ENCODE measurements at regions not wholly inside any gene's neighbourhood (a gene's known extent, or its start where the extent isn't known, plus 50 kb on each side); places are given as distances from the start of the nearest gene placed in this dataset.
"Not testable (repeated sequence)": the region's sequence is repeated elsewhere in the genome, so short reads cannot be mapped to it uniquely, and the experiment has no call there.

DNA sequence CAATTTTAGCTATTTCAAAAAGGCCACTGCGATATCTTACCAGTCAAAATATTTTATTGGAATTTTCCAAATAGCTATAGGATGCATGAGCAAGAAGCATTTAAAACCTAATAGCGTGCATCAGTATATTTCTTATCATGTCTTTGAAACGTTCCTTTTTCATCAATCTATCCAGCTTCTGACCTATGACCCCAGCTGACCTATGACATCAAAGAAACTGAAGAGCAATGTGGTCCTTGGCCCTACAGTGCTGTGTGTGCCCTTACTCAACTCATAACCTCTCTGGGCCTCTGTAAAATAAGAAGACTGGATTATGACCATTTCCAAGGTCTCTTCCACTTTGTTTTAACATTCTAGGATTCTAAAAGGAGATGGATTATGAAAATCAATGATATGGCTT is 118.2 kb downstream of the ZNF22 start:
- DNase-seq (ENCODE audit: low spot score) = no peak

DNA sequence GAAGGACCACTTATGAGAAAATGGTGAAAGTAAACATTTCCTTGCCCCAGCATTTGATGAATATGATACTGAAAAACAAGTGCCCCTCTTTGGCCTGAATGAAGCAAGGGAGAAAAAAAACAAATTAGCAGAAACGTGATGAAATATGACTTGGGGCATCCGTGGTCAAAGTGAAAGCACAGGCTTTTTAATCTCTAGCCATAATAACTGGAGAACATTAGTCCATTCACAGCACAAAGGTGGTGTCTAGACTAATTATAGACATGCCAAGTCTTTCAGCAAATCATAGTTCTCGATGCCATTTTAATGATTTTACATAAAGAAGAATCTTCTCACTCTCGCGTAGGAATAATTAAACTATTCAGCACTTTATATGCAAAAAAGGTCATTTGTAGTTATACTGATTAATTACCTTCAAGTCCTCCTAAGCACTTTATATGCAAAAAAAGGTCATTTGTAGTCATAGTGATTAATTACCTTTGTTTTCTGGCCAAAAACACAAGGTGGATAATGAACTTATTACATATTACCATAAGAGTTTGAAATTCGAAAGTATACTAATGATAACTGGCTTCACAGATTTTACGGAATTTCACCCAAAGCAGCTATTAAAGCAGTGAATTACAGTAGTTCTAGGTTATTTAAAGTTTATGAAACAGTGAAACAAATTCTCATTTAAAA is 121.6 kb downstream of the ZNF22 start:
- DNase-seq (ENCODE audit: low spot score) = not testable (repeated sequence)

DNA sequence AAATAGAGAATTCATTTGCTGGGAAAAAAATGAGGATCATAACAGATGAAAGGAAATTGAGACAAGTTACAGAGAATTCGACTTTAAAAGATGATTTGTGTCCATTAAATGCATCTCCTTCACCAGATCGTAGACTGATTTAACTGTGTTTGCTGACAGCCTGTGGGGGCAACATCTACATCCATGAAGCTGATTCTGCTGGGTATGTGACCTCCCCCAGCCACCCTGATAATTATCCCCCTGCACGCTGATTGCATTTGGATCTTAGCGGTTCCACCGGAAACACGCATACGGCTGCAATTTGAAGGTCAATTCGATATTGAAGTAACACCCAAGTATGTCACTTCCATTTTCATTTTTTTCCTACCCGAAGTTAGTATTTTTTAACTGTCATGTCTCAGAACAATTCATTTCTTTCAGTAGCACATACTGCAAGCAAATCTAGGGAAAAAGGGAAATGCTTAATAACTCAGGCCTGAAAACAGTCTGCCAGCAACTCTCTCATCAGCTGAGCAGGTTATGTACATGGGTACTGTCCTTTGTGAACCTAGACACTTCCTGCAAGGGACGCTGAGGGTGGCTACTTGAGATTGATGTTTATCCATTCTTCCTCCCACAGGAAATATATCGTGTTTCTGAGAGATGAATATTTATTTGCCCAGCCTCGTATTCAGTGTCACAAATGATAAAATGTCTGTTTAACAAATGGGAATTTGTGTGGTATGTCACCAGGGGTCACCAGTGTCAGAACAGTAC is 134.9 kb downstream of the ZNF22 start:
- DNase-seq (ENCODE audit: low spot score) = no peak

DNA sequence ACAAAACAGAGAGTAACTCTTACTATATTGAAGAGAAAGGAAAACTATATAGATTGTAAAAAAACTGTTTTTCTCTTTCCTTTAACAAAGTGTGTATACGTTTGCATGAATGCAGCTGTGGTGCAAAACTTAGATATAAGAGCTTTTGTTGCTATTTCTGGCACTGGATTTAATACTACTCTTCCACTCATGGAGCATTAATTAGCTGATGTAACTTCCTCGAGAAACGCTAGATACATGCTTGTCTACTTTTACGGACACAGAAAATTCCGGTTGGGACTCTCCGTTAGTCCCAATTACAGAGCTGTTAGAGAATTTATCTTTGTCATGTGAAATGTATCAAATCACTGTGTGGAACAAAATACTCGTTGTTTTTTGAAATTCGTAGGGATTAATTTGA is 135.5 kb downstream of the ZNF22 start:
- no peak for DNase-seq (ENCODE audit: low spot score)

- DNase-seq (ENCODE audit: low spot score) = no peak
These were observed 143.8 kb downstream of the ZNF22 start for GRCh38 chr10:45144326-45145070.

- not testable (repeated sequence) for DNase-seq (ENCODE audit: low spot score)
These were observed 144.4 kb downstream of the ZNF22 start for GRCh38 chr10:45145143-45145542.

GRCh38 chr10:45147000-45147399 is 146.3 kb downstream of the ZNF22 start:
- no peak for DNase-seq (ENCODE audit: low spot score)

DNA sequence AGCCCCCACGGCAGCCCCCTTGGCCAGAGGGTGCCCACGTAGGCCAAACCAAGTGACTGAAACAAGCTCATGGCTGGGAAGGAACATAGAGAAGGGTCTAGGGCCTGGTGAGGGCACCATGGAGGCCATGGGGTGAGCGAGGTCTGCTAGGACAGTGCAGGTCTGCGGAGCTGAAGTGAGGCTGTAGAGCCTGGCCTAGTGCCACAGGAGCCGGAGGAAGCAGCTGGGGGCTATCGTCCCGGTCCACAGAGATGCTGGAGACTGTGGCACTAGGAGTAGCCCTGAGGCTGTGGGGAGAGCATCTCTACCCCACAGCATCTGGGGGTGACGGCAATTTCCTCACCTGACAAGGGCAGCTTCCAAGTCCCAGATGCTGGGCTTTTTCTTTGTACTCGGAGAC is 150.3 kb downstream of the ZNF22 start:
- DNase-seq (ENCODE audit: low spot score) = no peak

DNA sequence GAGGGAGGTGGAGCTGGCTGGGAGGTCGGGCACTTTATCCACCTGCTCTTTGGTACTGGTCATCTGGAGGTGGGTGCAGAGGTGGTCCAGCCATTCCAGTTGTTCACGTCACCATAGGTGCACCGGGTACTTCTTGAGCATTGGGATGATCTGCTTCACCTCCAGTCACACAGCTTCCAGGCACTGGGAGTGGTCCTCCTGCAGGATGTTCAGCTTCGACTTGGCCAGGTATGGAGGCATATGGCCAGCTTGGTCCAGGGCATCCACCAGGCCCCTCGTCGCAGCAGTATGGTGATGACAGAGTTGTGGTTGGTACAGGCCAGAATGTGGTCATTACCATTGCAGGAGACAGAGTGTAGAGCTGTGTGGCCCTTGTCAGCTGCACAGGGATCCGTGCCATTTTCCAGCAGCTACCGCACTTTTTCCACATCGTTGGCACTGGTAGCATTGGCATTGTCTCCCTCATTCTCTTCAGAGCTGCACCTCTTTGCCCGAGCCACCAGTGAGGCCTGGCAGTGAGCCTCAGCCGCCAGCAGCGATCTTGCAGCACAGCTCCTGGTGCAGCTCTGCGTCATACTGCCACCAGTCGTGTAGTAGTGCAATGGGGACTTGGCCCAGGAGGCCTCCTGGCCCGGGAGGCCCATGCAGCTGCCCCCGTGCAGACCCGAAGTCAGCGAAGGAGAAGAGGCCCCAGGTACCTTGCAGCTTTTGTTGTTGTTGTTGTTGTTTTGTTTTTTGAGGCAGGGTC is 150.9 kb downstream of the ZNF22 start:
- DNase-seq (ENCODE audit: low spot score) = no peak

GRCh38 chr10:45152726-45153125 is 152.0 kb downstream of the ZNF22 start:
- no peak for DNase-seq (ENCODE audit: low spot score)

DNA sequence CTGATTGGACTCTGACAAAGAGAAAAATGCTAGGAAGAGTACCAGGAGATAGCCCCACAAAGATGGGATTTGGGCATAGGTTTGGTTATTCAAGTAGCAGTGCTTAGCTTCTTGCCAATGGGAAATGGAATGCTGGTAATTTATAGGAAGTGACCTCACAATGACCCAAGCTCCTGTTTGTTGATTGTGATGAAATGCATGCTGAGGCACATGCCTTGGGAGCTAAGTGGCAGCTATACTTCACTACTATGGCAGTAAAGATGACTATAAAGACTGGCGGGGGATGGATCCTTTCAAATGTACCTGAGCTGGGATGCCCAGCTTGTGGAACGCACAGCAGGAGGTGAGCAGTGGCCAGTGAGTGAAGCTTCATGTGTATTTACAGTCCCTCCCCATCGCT is 153.8 kb downstream of the ZNF22 start:
- peak; percentile 9 for DNase-seq (ENCODE audit: low spot score)

- peak; percentile 4 for DNase-seq (ENCODE audit: low spot score)
These were observed 155.1 kb downstream of the ZNF22 start for GRCh38 chr10:45155784-45156183.

- peak; percentile 56 for DNase-seq (ENCODE audit: low spot score)
These were observed 155.1 kb downstream of the OR13A1 start for GRCh38 chr10:45160271-45160670.

GRCh38 chr10:45163315-45163975 is 152.0 kb downstream of the OR13A1 start:
- no peak for DNase-seq (ENCODE audit: low spot score)

DNA sequence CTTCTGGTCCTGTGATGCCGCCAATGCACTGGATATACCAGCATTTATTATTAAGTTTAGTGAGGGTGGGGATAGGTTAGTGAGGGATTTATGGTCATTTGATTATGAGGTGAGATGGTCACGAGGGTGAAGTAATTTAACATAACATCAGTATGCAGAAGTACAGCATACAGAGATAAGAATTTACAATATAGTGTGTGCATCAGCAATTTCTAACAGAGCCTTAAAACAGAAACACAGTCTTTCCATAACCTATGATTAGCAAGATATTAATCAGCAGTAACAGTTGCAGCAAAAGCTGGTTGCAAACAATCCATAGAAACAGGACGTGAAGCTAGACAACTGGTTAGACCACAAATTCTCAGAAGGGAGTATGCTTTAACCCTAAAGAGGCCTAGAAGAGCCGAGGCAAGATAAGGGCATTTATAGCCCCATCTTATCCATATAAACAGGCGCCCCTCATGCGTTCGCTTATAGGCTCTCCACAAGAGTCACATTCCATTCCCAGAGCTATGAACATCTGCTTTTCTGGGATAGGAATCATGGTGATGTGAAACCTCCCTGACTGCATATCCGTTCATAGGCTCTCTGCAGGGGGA is 139.8 kb downstream of the OR13A1 start:
- not testable (repeated sequence) for DNase-seq (ENCODE audit: low spot score)

DNA sequence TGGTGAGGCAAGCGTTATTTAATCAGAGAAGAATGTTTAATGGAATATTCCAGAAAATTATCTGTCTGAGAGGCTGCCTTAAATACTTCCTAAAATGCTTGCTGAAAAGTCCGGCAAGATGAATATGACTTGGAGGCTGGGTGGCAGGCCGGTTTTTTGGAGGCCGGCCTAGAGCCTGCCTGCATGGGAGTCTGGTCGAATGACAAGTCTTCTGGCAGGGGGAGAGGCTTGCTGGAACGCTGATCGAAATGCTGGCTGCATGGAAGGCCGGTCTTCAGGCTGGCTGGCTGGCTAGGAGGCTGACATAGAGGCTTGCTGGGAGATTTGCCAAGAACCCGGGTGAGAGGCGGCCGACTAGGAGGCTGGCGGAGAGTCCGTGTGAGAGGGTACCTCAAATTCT is 135.7 kb downstream of the OR13A1 start:
- no peak for DNase-seq (ENCODE audit: low spot score)

- no peak for DNase-seq (ENCODE audit: low spot score)
These were observed 134.9 kb downstream of the OR13A1 start for GRCh38 chr10:45180507-45180906.

DNA sequence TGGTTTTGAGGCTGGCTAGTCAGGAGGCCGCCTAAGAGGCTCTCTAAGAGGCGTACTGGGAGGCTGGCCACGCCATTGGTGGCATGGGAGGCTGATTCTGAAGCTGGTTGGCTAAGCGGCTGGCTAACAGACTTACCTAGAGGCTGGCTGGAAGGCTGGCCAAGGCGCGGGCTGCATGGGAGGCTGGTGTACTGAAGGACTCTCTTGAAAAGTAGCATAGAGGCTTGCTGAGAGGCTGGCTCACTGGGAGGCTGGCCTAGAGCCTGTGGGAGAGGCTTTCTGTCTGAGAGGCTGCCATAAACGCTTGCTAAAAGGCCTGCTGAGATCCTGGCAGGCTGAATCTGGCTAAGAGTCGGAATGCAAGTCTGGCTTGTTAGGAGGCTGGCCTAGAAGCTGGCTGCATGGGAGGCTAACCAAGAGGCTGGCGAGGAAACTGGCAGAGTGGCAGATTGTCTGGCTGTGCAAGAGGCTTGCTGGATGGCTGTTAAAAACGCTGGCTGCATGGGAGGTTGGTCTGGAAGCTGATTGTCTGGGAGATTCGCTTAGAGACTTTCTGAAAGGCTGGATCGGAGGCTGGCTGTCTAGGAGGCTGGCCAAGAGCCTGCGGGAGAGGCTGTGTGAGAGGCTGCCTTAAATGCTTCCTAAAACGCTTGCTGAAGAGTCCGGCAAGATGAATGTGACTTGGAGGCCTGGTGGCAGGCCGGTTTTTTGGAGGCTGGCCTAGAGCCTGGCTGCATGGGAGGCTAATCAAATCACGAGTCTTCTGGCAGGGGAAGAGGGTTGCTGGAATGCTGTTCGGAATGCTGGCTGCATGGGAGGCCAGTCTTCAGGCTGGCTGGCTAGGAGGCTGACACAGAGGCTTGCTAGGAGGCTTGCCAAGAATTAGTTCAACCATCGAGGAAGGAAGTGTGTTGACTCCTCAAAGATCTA is 134.2 kb downstream of the OR13A1 start:
- no peak for DNase-seq (ENCODE audit: low spot score)

GRCh38 chr10:45183174-45183573 is 132.2 kb downstream of the OR13A1 start:
- DNase-seq (ENCODE audit: low spot score) = no peak

DNA sequence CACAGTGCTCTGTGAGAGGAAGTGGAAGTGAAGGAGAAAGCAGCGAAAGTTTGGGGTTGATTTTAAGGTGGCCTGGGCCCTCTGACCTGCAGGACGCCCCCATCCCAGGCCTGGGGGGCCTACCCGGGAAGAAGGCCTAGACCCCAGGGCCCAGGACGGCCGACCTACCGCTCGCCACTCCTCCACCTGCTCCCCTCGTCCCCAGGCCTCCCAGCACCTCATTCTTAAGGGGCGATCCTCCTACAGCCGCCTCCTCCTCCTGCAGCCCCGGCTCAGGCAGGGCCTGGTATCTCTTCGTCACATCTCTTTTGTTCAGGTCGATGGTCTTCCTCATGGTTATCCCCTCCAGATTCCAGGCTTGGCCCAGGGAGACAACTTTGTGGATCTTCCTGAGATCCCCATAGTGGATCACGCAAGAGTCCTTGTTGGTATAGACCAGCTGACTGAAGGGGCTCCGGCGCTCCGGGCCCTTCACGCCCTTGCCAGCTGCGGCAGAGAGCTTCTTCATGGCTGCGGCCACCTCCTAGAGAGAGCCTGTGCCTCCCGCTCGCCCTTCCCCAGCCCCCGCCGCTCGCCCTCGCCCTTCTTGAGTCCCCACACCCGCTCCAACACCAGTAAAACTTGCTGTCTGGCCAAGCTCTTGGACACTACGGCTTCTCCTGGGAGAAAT is 117.5 kb downstream of the OR13A1 start:
- no peak for DNase-seq (ENCODE audit: low spot score)
